Peyer's patch (tissue), 4 donors: ENCODE measurements at regions not wholly inside any gene's neighbourhood (a gene's known extent, or its start where the extent isn't known, plus 50 kb on each side); places are given as distances from the start of the nearest gene placed in this dataset.

Source experiments
- DNase-seq, 3 donors: peaks; one replicate each; pipeline ENCODE4 v3.0.0-alpha.2; 2017 to 2019
- H3K27ac ChIP-seq, 4 donors: fragments of 200-600 bp; sonication (generic); one replicate each; pipeline ENCODE4 v1.5.1; 2016 to 2019
- H3K27me3 ChIP-seq, 2 donors: fragments of 200-600 bp; sonication (generic); one replicate each; pipeline ENCODE4 v1.5.1; 2019
- H3K36me3 ChIP-seq, 3 donors: fragments of 200-600 bp; sonication (generic); one replicate each; pipeline ENCODE4 v1.5.1; 2016 to 2019
- H3K4me1 ChIP-seq, 4 donors: fragments of 200-600 bp; sonication (generic); one replicate each; pipeline ENCODE4 v1.5.1; 2016 to 2019
- H3K4me3 ChIP-seq, 4 donors: fragments of 200-600 bp; sonication (generic); 1 replicate in 3 of 4; 2 replicates in 1 of 4; pipeline ENCODE4 v1.5.1; 2016 to 2019; ENCODE audit warnings: mild to moderate bottlenecking in 1 of 4
- H3K9me3 ChIP-seq, 4 donors: fragments of 200-600 bp; sonication (generic); one replicate each; pipeline ENCODE4 v1.5.1; 2016 to 2019; ENCODE audit warnings: mild to moderate bottlenecking in 1 of 4
- POLR2A ChIP-seq, 2 donors: fragments of 450-650 bp; IDR thresholded peaks; one replicate each; pipeline ENCODE4 v1.5.1; 2017; ENCODE audit warnings: antibody characterized with exemption in 2 of 2, mild to moderate bottlenecking in 2 of 2, moderate library complexity in 2 of 2
- TF ChIP-seq, protein P1 (sequence below), 6 experiments: fragments of 450-650 bp in 4 of 6; fragments of 200-600 bp in 2 of 6; sonication (generic) in 1 of 6; IDR thresholded peaks; one replicate each; pipeline ENCODE4 v1.5.1; 2017 to 2019; ENCODE audit warnings: antibody characterized with exemption in 6 of 6, mild to moderate bottlenecking in 3 of 6, moderate library complexity in 1 of 6

GRCh38 chr17:77867308-77867781, 91.2 kb upstream of the TNRC6C start:
- H3K4me1 ChIP-seq, result peaks cover 0 to 20% (median 7%) of the 10 kb centered on the region in 4 donors
- no peak for DNase-seq

DNA sequence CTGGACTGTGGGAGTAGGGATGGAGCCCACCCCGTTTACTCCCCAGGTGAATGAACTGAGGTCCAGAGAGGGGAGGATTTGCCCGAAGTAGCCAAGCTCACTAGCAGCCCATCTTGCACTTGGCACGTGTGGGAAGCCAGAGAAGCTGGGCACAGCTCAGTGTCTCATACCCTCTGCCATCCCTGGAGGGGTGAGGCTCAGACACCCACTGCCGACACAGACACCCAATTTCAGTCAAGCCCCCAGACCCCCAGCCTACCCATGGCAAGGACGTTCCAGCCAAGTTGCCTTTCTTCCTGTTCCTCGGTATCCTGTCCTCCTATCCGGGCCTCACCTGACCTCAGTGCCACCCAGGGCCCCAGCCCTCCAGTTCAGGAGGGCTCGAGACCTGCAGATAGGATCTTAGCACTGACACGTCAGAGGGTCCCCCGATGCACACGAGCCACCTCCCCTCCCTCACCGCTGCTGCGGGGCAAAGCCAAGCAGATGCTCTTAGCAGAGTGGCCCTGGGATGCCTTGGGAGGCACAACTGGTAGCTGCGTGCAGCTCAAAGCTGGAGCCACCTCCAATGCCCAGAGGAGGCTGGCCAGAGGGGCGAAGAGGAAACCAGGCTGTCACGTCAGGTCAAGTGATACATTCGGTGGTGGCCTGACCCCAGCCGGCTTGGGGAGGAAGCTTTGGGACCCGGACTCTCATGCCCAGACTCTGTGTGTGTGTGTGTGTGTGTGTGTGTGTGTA, 90.4 kb upstream of the TNRC6C start:
- DNase-seq, result no peak
- H3K4me1 ChIP-seq, result peaks cover 0 to 19% (median 7%) of the 10 kb centered on the region in 4 donors
- H3K27me3 ChIP-seq, result no peaks in the 10 kb centered on the region
- H3K36me3 ChIP-seq, result no peaks in the 10 kb centered on the region
- no peaks in the 10 kb centered on the region for H3K9me3 ChIP-seq
- TF ChIP-seq, protein P1, sequence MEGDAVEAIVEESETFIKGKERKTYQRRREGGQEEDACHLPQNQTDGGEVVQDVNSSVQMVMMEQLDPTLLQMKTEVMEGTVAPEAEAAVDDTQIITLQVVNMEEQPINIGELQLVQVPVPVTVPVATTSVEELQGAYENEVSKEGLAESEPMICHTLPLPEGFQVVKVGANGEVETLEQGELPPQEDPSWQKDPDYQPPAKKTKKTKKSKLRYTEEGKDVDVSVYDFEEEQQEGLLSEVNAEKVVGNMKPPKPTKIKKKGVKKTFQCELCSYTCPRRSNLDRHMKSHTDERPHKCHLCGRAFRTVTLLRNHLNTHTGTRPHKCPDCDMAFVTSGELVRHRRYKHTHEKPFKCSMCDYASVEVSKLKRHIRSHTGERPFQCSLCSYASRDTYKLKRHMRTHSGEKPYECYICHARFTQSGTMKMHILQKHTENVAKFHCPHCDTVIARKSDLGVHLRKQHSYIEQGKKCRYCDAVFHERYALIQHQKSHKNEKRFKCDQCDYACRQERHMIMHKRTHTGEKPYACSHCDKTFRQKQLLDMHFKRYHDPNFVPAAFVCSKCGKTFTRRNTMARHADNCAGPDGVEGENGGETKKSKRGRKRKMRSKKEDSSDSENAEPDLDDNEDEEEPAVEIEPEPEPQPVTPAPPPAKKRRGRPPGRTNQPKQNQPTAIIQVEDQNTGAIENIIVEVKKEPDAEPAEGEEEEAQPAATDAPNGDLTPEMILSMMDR (IDR thresholded peaks at IDR 0.05), result no peak
- no peak for TF ChIP-seq POLR2A (IDR thresholded peaks at IDR 0.05)
- no peak overlapping the region for H3K4me3 ChIP-seq
- H3K27ac ChIP-seq, result no peak overlapping the region

More at GRCh38 chr17:77867308-77867781, 91.2 kb upstream of the TNRC6C start:
- TF ChIP-seq, protein P1 (IDR thresholded peaks at IDR 0.05), result no peak
- TF ChIP-seq POLR2A (IDR thresholded peaks at IDR 0.05), result no peak
- H3K27ac ChIP-seq, result no peak overlapping the region
- no peaks in the 10 kb centered on the region for H3K36me3 ChIP-seq
- no peak overlapping the region for H3K4me3 ChIP-seq
- H3K9me3 ChIP-seq, result no peaks in the 10 kb centered on the region
- no peaks in the 10 kb centered on the region for H3K27me3 ChIP-seq

DNA sequence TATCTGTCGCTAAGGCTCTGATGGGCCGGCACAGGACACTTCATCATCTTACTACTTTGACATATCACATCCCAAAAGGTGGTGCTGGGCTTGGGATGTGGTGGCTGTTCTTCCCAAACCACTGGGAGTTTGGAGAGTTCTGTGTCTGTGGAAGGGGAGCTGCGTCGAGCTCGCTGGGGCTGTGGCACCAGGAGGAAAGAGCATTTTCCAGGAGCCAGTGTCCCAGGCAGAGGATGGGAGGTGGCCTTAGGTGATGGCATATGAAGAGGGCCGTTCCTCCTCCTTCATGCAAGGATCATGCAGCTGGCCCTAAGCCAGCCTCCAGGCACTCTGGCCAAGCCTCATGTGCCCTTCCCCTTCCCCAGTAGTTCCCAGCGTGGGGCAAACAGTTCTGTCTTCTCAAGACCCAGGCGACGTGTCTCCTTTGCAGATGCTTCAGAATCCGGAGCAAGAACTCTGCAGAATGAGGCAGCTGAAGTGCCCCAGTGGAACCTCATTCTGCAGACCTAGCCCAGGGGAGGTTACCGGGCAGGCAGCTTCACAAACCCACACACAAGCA, 89.4 kb upstream of the TNRC6C start:
- H3K27ac ChIP-seq, result peak overlapping the region in 1 of 4 donors; percentile 65
- no peak for DNase-seq

GRCh38 chr17:77869665-77870132, 88.8 kb upstream of the TNRC6C start:
- no peak overlapping the region for H3K4me3 ChIP-seq
- H3K27ac ChIP-seq, result peak overlapping the region in 1 of 4 donors; percentile 65
- H3K36me3 ChIP-seq, result no peaks in the 10 kb centered on the region
- H3K9me3 ChIP-seq, result no peaks in the 10 kb centered on the region
- no peak for TF ChIP-seq POLR2A (IDR thresholded peaks at IDR 0.05)
- TF ChIP-seq, protein P1 (IDR thresholded peaks at IDR 0.05), result no peak
- H3K27me3 ChIP-seq, result no peaks in the 10 kb centered on the region
- DNase-seq, result peak in 2 of 3 donors; percentile 86 to 90
- H3K4me1 ChIP-seq, result peaks cover 0 to 6% (median 2%) of the 10 kb centered on the region in 4 donors

More for the DNA sequence above, 89.4 kb upstream of the TNRC6C start:
- H3K27me3 ChIP-seq, result no peaks in the 10 kb centered on the region
- H3K9me3 ChIP-seq, result no peaks in the 10 kb centered on the region
- H3K36me3 ChIP-seq, result no peaks in the 10 kb centered on the region
- TF ChIP-seq POLR2A (IDR thresholded peaks at IDR 0.05), result no peak
- TF ChIP-seq, protein P1 (IDR thresholded peaks at IDR 0.05), result no peak
- peaks cover 0 to 9% (median 4%) of the 10 kb centered on the region in 4 donors for H3K4me1 ChIP-seq
- H3K4me3 ChIP-seq, result no peak overlapping the region

GRCh38 chr17:77872199-77872598, 86.3 kb upstream of the TNRC6C start:
- peaks cover 0 to 6% (median 0%) of the 10 kb centered on the region in 4 donors for H3K9me3 ChIP-seq
- peaks cover 0 to 6% (median 0%) of the 10 kb centered on the region in 4 donors for H3K4me1 ChIP-seq
- TF ChIP-seq POLR2A (IDR thresholded peaks at IDR 0.05), result no peak
- TF ChIP-seq, protein P1 (IDR thresholded peaks at IDR 0.05), result no peak
- H3K27ac ChIP-seq, result no peak overlapping the region
- DNase-seq, result no peak
- H3K4me3 ChIP-seq, result no peak overlapping the region
- no peaks in the 10 kb centered on the region for H3K36me3 ChIP-seq
- H3K27me3 ChIP-seq, result no peaks in the 10 kb centered on the region
